Midbrain (tissue), 1 donor: ENCODE measurements at regions not wholly inside any gene's neighbourhood (a gene's known extent, or its start where the extent isn't known, plus 50 kb on each side); places are given as distances from the start of the nearest gene placed in this dataset.

Experiments
- DNase-seq: peaks from one replicate; lab custom pipeline; 2025; lab: John Stamatoyannopoulos, UW

GRCh38 chr2:6744038-6744437, 121.7 kb downstream of the CMPK2 start:
- no peak for DNase-seq

- DNase-seq, result no peak
Measured at GRCh38 chr2:6747433-6747832, 118.3 kb downstream of the CMPK2 start.

- no peak for DNase-seq
Measured at GRCh38 chr2:6748406-6749067, 117.2 kb downstream of the CMPK2 start.

GRCh38 chr2:6749962-6750361, 115.7 kb downstream of the CMPK2 start:
- DNase-seq, result no peak

- DNase-seq, result no peak
Measured at GRCh38 chr2:6750411-6751158, 115.1 kb downstream of the CMPK2 start.

- no peak for DNase-seq
Measured at GRCh38 chr2:6754419-6754818, 111.3 kb downstream of the CMPK2 start.

GRCh38 chr2:6755456-6755855, 110.3 kb downstream of the CMPK2 start:
- DNase-seq, result no peak

- DNase-seq, result no peak
Measured at GRCh38 chr2:6757215-6757614, 108.5 kb downstream of the CMPK2 start.

GRCh38 chr2:6759689-6760088, 106.0 kb downstream of the CMPK2 start:
- no peak for DNase-seq

- no peak for DNase-seq
Measured at GRCh38 chr2:6760132-6760531, 105.6 kb downstream of the CMPK2 start.

GRCh38 chr2:6764968-6765723, 100.6 kb downstream of the CMPK2 start:
- DNase-seq, result no peak

GRCh38 chr2:6769346-6769745, 96.4 kb downstream of the CMPK2 start:
- no peak for DNase-seq

- no peak for DNase-seq
Measured at GRCh38 chr2:6770006-6770405, 95.7 kb downstream of the CMPK2 start.

GRCh38 chr2:6771634-6772611, 93.8 kb downstream of the CMPK2 start:
- DNase-seq, result no peak

GRCh38 chr2:6773007-6773693, 92.6 kb downstream of the CMPK2 start:
- peak; percentile 70 for DNase-seq

GRCh38 chr2:6773694-6774044, 92.0 kb downstream of the CMPK2 start:
- DNase-seq, result no peak

- no peak for DNase-seq
Measured at GRCh38 chr2:6776125-6776524, 89.6 kb downstream of the CMPK2 start.

- no peak for DNase-seq
Measured at GRCh38 chr2:6777626-6778025, 88.1 kb downstream of the CMPK2 start.

- peak; percentile 23 for DNase-seq
Measured at GRCh38 chr2:6780765-6781274, 84.9 kb downstream of the CMPK2 start.

- DNase-seq, result no peak
Measured at GRCh38 chr2:6782517-6783237, 83.0 kb downstream of the CMPK2 start.
